Fibroblast of lung (primary cell): ENCODE measurements at regions not wholly inside any gene's neighbourhood (a gene's known extent, or its start where the extent isn't known, plus 50 kb on each side); places are given as distances from the start of the nearest gene placed in this dataset.

Experiments used
- DNase-seq, 2 donors: peaks; one replicate each; pipeline versions ENCODE4 v3.0.0 to v3.0.0-alpha.2; 2010; ENCODE audit warnings: low read depth in 2 of 2
- H2AFZ ChIP-seq: 2 replicates; pipeline ENCODE4 v1.5.1; 2012; ENCODE audit warnings: low read length, control low read depth, inconsistent platforms
- H3K27ac ChIP-seq: 2 replicates; pipeline ENCODE4 v1.5.1; 2011; ENCODE audit warnings: low read length, control low read depth; ENCODE audit not compliant: insufficient read depth
- H3K27me3 ChIP-seq: 2 replicates; pipeline ENCODE4 v1.5.1; 2011; ENCODE audit warnings: mild to moderate bottlenecking, low read length; ENCODE audit not compliant: control insufficient read depth, insufficient read depth
- H3K36me3 ChIP-seq: 2 replicates; pipeline ENCODE4 v1.5.1; 2011; ENCODE audit warnings: low read length; ENCODE audit not compliant: control insufficient read depth, insufficient read depth
- H3K4me1 ChIP-seq: 2 replicates; pipeline ENCODE4 v1.5.1; 2011; ENCODE audit warnings: low read length; ENCODE audit not compliant: control insufficient read depth, insufficient read depth; ENCODE audit errors: extremely low read depth
- H3K4me2 ChIP-seq: 2 replicates; pipeline ENCODE4 v1.5.1; 2011; ENCODE audit warnings: low read length, control low read depth; ENCODE audit not compliant: insufficient read depth; ENCODE audit errors: extremely low read depth
- H3K4me3 ChIP-seq, 4 experiments: fragments of 200-600 bp in 1 of 4; sonication (generic) in 1 of 4; replicated peaks in 1 of 4; 2 replicates each; pipeline ENCODE4 v1.5.1; 2011 to 2016; ENCODE audit warnings: low read length in 4 of 4, low read depth in 3 of 4, mild to moderate bottlenecking in 3 of 4, control low read depth in 2 of 4, inconsistent platforms in 1 of 4, mixed read lengths in 1 of 4; ENCODE audit not compliant: insufficient read depth in 1 of 4; ENCODE audit errors: control extremely low read depth in 1 of 4
- H3K79me2 ChIP-seq: 2 replicates; pipeline ENCODE4 v1.5.1; 2012; ENCODE audit warnings: mild to moderate bottlenecking, low read length, inconsistent platforms; ENCODE audit not compliant: control insufficient read depth, insufficient read depth
- H3K9ac ChIP-seq: 2 replicates; pipeline ENCODE4 v1.5.1; 2011; ENCODE audit warnings: mild to moderate bottlenecking, low read length, control low read depth; ENCODE audit not compliant: insufficient read depth
- H3K9me3 ChIP-seq: 2 replicates; pipeline ENCODE4 v1.5.1; 2012; ENCODE audit warnings: low read depth, low read length; ENCODE audit not compliant: control insufficient read depth, insufficient read depth
- H4K20me1 ChIP-seq: 2 replicates; pipeline ENCODE4 v1.5.1; 2011; ENCODE audit warnings: low read length; ENCODE audit not compliant: control insufficient read depth, insufficient read depth; ENCODE audit errors: extremely low read depth
- CTCF ChIP-seq, 2 donors: IDR thresholded peaks in 1 of 2; conservative IDR thresholded peaks in 1 of 2; 1 replicate in 1 of 2; 2 replicates in 1 of 2; pipeline ENCODE4 v1.5.1; 2011 to 2012; ENCODE audit warnings: low read length in 2 of 2, control low read depth in 1 of 2, inconsistent platforms in 1 of 2, low read depth in 1 of 2, mild to moderate bottlenecking in 1 of 2
- EZH2 ChIP-seq: IDR thresholded peaks from 2 replicates; pipeline ENCODE4 v1.5.1; 2012; ENCODE audit warnings: low read length, control low read depth, mild to moderate bottlenecking; ENCODE audit errors: missing control alignments

- no peak for TF ChIP-seq CTCF (conservative IDR thresholded peaks at IDR 0.05 in 1 of 2, IDR thresholded peaks at IDR 0.05 in 1 of 2; ENCODE audit: low read depth in 1 of 2, low read length in 2 of 2)
- no peak for TF ChIP-seq EZH2
- no peak overlapping the region for H3K4me3 ChIP-seq
- H3K9me3 ChIP-seq: no peaks in the 10 kb centered on the region
- H3K36me3 ChIP-seq: no peaks in the 10 kb centered on the region
- no peaks in the 10 kb centered on the region for H4K20me1 ChIP-seq
- no peaks in the 10 kb centered on the region for H3K27me3 ChIP-seq
- H3K27ac ChIP-seq: no peak overlapping the region
- no peak overlapping the region for H3K4me2 ChIP-seq
- DNase-seq: peak in 1 of 2 donors; percentile 32
- no peak overlapping the region for H3K9ac ChIP-seq
- no peaks in the 10 kb centered on the region for H3K79me2 ChIP-seq
- no peak overlapping the region for H2AFZ ChIP-seq
- peaks cover 7% of the 10 kb centered on the region for H3K4me1 ChIP-seq
These were observed 347.9 kb downstream of the RFPL4B start for GRCh38 chr6:112695001-112695400.

- Histone ChIP-seq H3K79me2 (no peaks in the 10 kb centered on the region), H3K36me3 (no peaks in the 10 kb centered on the region), H4K20me1 (no peaks in the 10 kb centered on the region), H2AFZ (no peak overlapping the region), H3K27me3 (no peaks in the 10 kb centered on the region), H3K4me1 (peaks cover 2% of the 10 kb centered on the region), H3K4me2 (no peak overlapping the region), H3K9ac (no peak overlapping the region), H3K27ac (no peak overlapping the region), H3K9me3 (no peaks in the 10 kb centered on the region), H3K4me3 (no peak overlapping the region)
- TF ChIP-seq EZH2 (no peak), CTCF (conservative IDR thresholded peaks at IDR 0.05 in 1 of 2, IDR thresholded peaks at IDR 0.05 in 1 of 2; ENCODE audit: low read depth in 1 of 2, low read length in 2 of 2) (no peak)
- no peak for DNase-seq
These were observed 350.1 kb downstream of the RFPL4B start for GRCh38 chr6:112697265-112697664.

- no peaks in the 10 kb centered on the region for H3K36me3 ChIP-seq
- no peaks in the 10 kb centered on the region for H3K9me3 ChIP-seq
- peak overlapping the region; percentile 4 for H2AFZ ChIP-seq
- H4K20me1 ChIP-seq: no peaks in the 10 kb centered on the region
- H3K4me3 ChIP-seq: no peak overlapping the region
- peaks cover 2% of the 10 kb centered on the region for H3K4me1 ChIP-seq
- H3K27me3 ChIP-seq: no peaks in the 10 kb centered on the region
- peak; percentile 60 to 65 for DNase-seq
- TF ChIP-seq EZH2: no peak
- TF ChIP-seq CTCF (conservative IDR thresholded peaks at IDR 0.05 in 1 of 2, IDR thresholded peaks at IDR 0.05 in 1 of 2; ENCODE audit: low read depth in 1 of 2, low read length in 2 of 2): no peak
- no peak overlapping the region for H3K4me2 ChIP-seq
- no peak overlapping the region for H3K9ac ChIP-seq
- no peak overlapping the region for H3K27ac ChIP-seq
- H3K79me2 ChIP-seq: no peaks in the 10 kb centered on the region
These were observed 354.1 kb downstream of the RFPL4B start for GRCh38 chr6:112701201-112701600.
